Pancreas (tissue), 10 donors: ENCODE measurements at regions not wholly inside any gene's neighbourhood (a gene's known extent, or its start where the extent isn't known, plus 50 kb on each side); places are given as distances from the start of the nearest gene placed in this dataset.

Experiments used
- ATAC-seq, 4 donors: fragments of 200-7000 bp; cut with Tn5 transposase; one replicate each; pipeline versions ENCODE4 v1.8.0 to v1.9.1; 2020; ENCODE audit warnings: mild to moderate bottlenecking in 4 of 4, moderate library complexity in 4 of 4
- DNase-seq, 6 donors: peaks; one replicate each; pipeline ENCODE4 v3.0.0-alpha.2; 2020
- FAIRE-seq: peaks from 2 replicates; lab custom pipeline; 2012; peaks lifted over from hg19 to GRCh38; lab: Jason Lieb, UNC
- H3K27ac ChIP-seq, 4 donors: fragments of 200-600 bp; sonication (generic); 1 replicate in 3 of 4; 2 replicates in 1 of 4; pipeline versions ENCODE4 v1.5.0 to v1.8.0; 2020
- H3K27me3 ChIP-seq, 4 donors: fragments of 200-600 bp; one replicate each; pipeline ENCODE4 v1.8.0; 2021
- H3K36me3 ChIP-seq, 3 donors: fragments of 200-600 bp; sonication (generic) in 1 of 3; one replicate each; pipeline versions ENCODE4 v1.5.0 to v1.8.0; 2020 to 2021
- H3K4me1 ChIP-seq, 3 donors: fragments of 200-600 bp; one replicate each; pipeline ENCODE4 v1.8.0; 2021
- H3K4me3 ChIP-seq, 4 donors: fragments of 200-600 bp; sonication (generic) in 2 of 4; one replicate each; pipeline versions ENCODE4 v1.5.0 to v1.8.0; 2020 to 2021
- H3K9me3 ChIP-seq, 4 donors: fragments of 200-600 bp; one replicate each; pipeline ENCODE4 v1.8.0; 2021
- WGBS, 2 donors: extraction: QIAGEN DNeasy Blood & Tissue Kit; methylation state at CpG; one replicate each; pipeline ENCODE4 v1.1.7; 2013; 5-methylcytosine and 5-hydroxymethylcytosine counted together
- intact Hi-C, 3 donors: fragments of 100-400 bp; cut with DNase I; formaldehyde crosslinking; loops; one replicate each; pipeline versions ENCODE4 v1.11.1 to v1.14.2; 2022
- TF ChIP-seq, protein P1 (sequence below), 4 donors: fragments of 200-600 bp; sonication (generic) in 3 of 4; IDR thresholded peaks; one replicate each; pipeline versions ENCODE4 v1.5.0 to v1.8.0; 2021; ENCODE audit warnings: antibody characterized with exemption in 4 of 4
- donor health status: healthy with polysubstance abuse.
- donor health status: DM: no; HTN: no; CAD: no; lungs with moderate emphysema.
- donor health status: DM: no; HTN: no; CAD: no.
- donor health status: control.
- donor health status: control.
- donor health status: Bipolar disorder and iron deficiency.
- donor health status: DM: yes; HTN: yes; CAD: no.
- donor health status: DM: no; HTN: no; CAD: no.
- donor health status: DM: no; HTN: no; CAD: no.
- donor health status: DM: yes; HTN: yes; CAD: no.

- no peak for ATAC-seq
- no peak for FAIRE-seq
- H3K27me3 ChIP-seq, result no peaks in the 10 kb centered on the region
Observed at GRCh38 chr15:47561102-47561501, 156.2 kb upstream of the SEMA6D start.

DNA sequence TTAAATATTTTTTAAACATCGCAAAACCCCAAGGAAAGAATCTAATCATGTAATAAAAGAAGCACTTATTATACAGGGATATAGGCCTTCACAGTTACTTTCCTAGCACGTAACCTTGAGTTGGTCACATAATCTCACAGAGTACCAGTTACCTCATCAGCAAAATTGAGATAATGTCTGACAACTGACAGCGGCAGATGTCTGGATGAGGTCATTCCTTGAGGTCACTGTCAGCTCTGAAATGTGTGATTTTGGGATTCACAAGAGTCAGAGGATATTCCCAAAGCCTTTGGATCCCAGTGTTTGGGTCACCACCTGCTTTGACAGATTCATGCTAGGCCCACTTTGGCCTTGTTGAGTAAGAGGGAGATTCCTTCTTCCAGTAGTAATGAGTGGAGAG lies 151.4 kb upstream of the SEMA6D start:
- DNase-seq (no peak), FAIRE-seq (no peak), ATAC-seq (no peak)
- TF ChIP-seq, protein P1, sequence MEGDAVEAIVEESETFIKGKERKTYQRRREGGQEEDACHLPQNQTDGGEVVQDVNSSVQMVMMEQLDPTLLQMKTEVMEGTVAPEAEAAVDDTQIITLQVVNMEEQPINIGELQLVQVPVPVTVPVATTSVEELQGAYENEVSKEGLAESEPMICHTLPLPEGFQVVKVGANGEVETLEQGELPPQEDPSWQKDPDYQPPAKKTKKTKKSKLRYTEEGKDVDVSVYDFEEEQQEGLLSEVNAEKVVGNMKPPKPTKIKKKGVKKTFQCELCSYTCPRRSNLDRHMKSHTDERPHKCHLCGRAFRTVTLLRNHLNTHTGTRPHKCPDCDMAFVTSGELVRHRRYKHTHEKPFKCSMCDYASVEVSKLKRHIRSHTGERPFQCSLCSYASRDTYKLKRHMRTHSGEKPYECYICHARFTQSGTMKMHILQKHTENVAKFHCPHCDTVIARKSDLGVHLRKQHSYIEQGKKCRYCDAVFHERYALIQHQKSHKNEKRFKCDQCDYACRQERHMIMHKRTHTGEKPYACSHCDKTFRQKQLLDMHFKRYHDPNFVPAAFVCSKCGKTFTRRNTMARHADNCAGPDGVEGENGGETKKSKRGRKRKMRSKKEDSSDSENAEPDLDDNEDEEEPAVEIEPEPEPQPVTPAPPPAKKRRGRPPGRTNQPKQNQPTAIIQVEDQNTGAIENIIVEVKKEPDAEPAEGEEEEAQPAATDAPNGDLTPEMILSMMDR (IDR thresholded peaks at IDR 0.05), result no peak
- WGBS, 2 donors, result 76% methylated on average over 3 of the region's 3 CpGs
- Histone ChIP-seq H3K27ac (no peak overlapping the region), H3K9me3 (no peaks in the 10 kb centered on the region), H3K4me1 (no peaks in the 10 kb centered on the region), H3K36me3 (no peaks in the 10 kb centered on the region), H3K4me3 (no peak overlapping the region), H3K27me3 (no peaks in the 10 kb centered on the region)
- intact Hi-C loops, result no loop called here

More at GRCh38 chr15:47561102-47561501, 156.2 kb upstream of the SEMA6D start:
- Histone ChIP-seq H3K27ac (no peak overlapping the region), H3K36me3 (no peaks in the 10 kb centered on the region), H3K9me3 (no peaks in the 10 kb centered on the region), H3K4me1 (no peaks in the 10 kb centered on the region), H3K4me3 (no peak overlapping the region)
- TF ChIP-seq, protein P1 (IDR thresholded peaks at IDR 0.05), result no peak
- WGBS, 2 donors, result 52 to 58% methylated on average over 1 of the region's 1 CpG
- intact Hi-C loops, result no loop called here
- no peak for DNase-seq

DNA sequence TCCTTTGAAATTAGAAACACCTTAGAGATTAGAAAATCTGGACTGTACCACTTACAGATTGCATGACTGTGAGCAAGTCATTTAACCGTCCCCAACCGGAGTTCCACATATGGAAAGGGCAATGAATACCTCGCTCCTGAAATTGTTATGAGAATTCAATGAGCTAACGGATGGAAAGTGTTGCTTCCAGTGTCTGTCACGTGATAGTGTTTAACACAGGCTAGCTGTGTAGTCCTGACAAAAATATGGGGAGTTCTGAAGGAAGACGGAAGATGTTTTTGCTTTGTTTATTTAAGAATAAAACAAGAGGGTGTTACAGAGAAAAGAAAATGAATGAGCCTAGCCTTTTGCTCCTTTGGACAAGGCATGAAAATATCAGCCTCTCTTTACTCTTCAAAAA lies 150.7 kb upstream of the SEMA6D start:
- no peak overlapping the region for H3K4me3 ChIP-seq
- ATAC-seq (no peak), FAIRE-seq (no peak), DNase-seq (no peak)
- no peaks in the 10 kb centered on the region for H3K36me3 ChIP-seq
- TF ChIP-seq, protein P1 (IDR thresholded peaks at IDR 0.05), result no peak
- intact Hi-C loops, result no loop called here
- 90 to 94% methylated on average over 6 of the region's 6 CpGs for WGBS, 2 donors
- no peak overlapping the region for H3K27ac ChIP-seq
- H3K9me3 ChIP-seq, result no peaks in the 10 kb centered on the region
- no peaks in the 10 kb centered on the region for H3K27me3 ChIP-seq
- no peaks in the 10 kb centered on the region for H3K4me1 ChIP-seq

DNA sequence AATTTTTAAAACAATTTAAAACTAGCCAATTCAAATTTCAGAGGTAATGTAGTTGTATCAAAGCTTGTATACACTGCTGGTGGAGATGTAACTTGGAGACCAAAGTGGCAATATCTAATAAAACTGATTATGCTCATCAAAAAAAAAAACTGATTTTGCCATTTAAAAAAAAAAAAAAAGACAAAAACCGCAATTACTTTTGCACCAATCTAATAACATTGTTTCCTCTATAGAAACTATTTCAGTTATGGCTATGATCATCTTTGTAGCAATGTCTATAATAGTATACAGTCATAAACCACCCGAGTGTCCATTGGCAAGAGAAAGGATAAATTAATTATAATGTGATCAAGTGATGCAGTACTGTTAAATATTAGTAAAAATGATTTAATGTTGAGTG lies 149.3 kb upstream of the SEMA6D start:
- 68 to 78% methylated on average over 2 of the region's 2 CpGs for WGBS, 2 donors
- DNase-seq (no peak), ATAC-seq (no peak), FAIRE-seq (peak; percentile 5)
- no peaks in the 10 kb centered on the region for H3K27me3 ChIP-seq
- no peak overlapping the region for H3K4me3 ChIP-seq
- no peaks in the 10 kb centered on the region for H3K4me1 ChIP-seq
- intact Hi-C loops, result no loop called here
- no peaks in the 10 kb centered on the region for H3K9me3 ChIP-seq
- H3K27ac ChIP-seq, result no peak overlapping the region
- TF ChIP-seq, protein P1 (IDR thresholded peaks at IDR 0.05), result no peak
- no peaks in the 10 kb centered on the region for H3K36me3 ChIP-seq

- no peak for ATAC-seq
- intact Hi-C loops, result no loop called here
- no peak for DNase-seq
- Histone ChIP-seq H3K27me3 (no peaks in the 10 kb centered on the region), H3K4me1 (no peaks in the 10 kb centered on the region), H3K4me3 (no peak overlapping the region), H3K9me3 (no peaks in the 10 kb centered on the region), H3K36me3 (no peaks in the 10 kb centered on the region), H3K27ac (no peak overlapping the region)
- FAIRE-seq, result no peak
- 90 to 94% methylated on average over 4 of the region's 4 CpGs for WGBS, 2 donors
- TF ChIP-seq, protein P1 (IDR thresholded peaks at IDR 0.05), result no peak
Observed at GRCh38 chr15:47570044-47570443, 147.3 kb upstream of the SEMA6D start.
